Adipocyte (in vitro differentiated cells): ENCODE measurements at regions not wholly inside any gene's neighbourhood (a gene's known extent, or its start where the extent isn't known, plus 50 kb on each side); places are given as distances from the start of the nearest gene placed in this dataset.

ENCODE experiments used
- DNase-seq: peaks from one replicate; pipeline ENCODE4 v3.0.0-alpha.2; 2015; ENCODE audit warnings: low read depth
- H3K27me3 ChIP-seq: replicated peaks from 2 replicates; pipeline ENCODE4 v1.7.0; 2013; ENCODE audit warnings: mild to moderate bottlenecking, low read length, moderate library complexity; ENCODE audit not compliant: control insufficient read depth, insufficient read depth
- H3K36me3 ChIP-seq: 2 replicates; pipeline ENCODE4 v1.7.0; 2013; ENCODE audit warnings: low read length, mild to moderate bottlenecking, moderate library complexity; ENCODE audit not compliant: control insufficient read depth, insufficient read depth, severe bottlenecking
- H3K4me1 ChIP-seq: 2 replicates; pipeline ENCODE4 v1.7.0; 2013; ENCODE audit warnings: mild to moderate bottlenecking, low read length, moderate library complexity; ENCODE audit not compliant: control insufficient read depth, insufficient read depth
- H3K4me3 ChIP-seq: 2 replicates; pipeline ENCODE4 v1.7.0; 2013; ENCODE audit warnings: mild to moderate bottlenecking, low read length, moderate library complexity
- H3K9ac ChIP-seq: 2 replicates; pipeline ENCODE4 v1.7.0; 2013; ENCODE audit warnings: mild to moderate bottlenecking, low read length, moderate library complexity
- H3K9me3 ChIP-seq: 2 replicates; pipeline ENCODE4 v1.7.0; 2013; ENCODE audit warnings: mild to moderate bottlenecking, low read length, moderate library complexity; ENCODE audit not compliant: control insufficient read depth

- Histone ChIP-seq H3K36me3 (no peaks in the 10 kb centered on the region), H3K4me3 (no peak overlapping the region), H3K9me3 (peaks cover 22% of the 10 kb centered on the region), H3K9ac (peak overlapping the region; percentile 0), H3K27me3 (no peaks in the 10 kb centered on the region), H3K4me1 (peaks cover 17% of the 10 kb centered on the region)
- peak; percentile 72 for DNase-seq
Measured at GRCh38 chr17:27396941-27397340, 59.3 kb upstream of the KSR1 start.

GRCh38 chr17:27398691-27399090 is 57.6 kb upstream of the KSR1 start:
- no peak for DNase-seq
- no peaks in the 10 kb centered on the region for H3K36me3 ChIP-seq
- H3K4me1 ChIP-seq = peaks cover 17% of the 10 kb centered on the region
- no peaks in the 10 kb centered on the region for H3K27me3 ChIP-seq
- H3K4me3 ChIP-seq = no peak overlapping the region
- peaks cover 18% of the 10 kb centered on the region for H3K9me3 ChIP-seq
- no peak overlapping the region for H3K9ac ChIP-seq

GRCh38 chr17:27400991-27401390 is 55.3 kb upstream of the KSR1 start:
- Histone ChIP-seq H3K4me1 (peaks cover 18% of the 10 kb centered on the region), H3K9ac (no peak overlapping the region), H3K4me3 (no peak overlapping the region), H3K36me3 (no peaks in the 10 kb centered on the region), H3K27me3 (no peaks in the 10 kb centered on the region), H3K9me3 (no peaks in the 10 kb centered on the region)
- DNase-seq = no peak

GRCh38 chr17:27402943-27403342 is 53.3 kb upstream of the KSR1 start:
- no peak overlapping the region for H3K9ac ChIP-seq
- H3K27me3 ChIP-seq = no peaks in the 10 kb centered on the region
- H3K9me3 ChIP-seq = no peaks in the 10 kb centered on the region
- DNase-seq = no peak
- no peaks in the 10 kb centered on the region for H3K36me3 ChIP-seq
- H3K4me1 ChIP-seq = peaks cover 8% of the 10 kb centered on the region
- H3K4me3 ChIP-seq = no peak overlapping the region

GRCh38 chr17:27403480-27404005 is 52.7 kb upstream of the KSR1 start:
- Histone ChIP-seq H3K36me3 (no peaks in the 10 kb centered on the region), H3K4me3 (no peak overlapping the region), H3K27me3 (no peaks in the 10 kb centered on the region), H3K9me3 (no peaks in the 10 kb centered on the region), H3K4me1 (peaks cover 14% of the 10 kb centered on the region), H3K9ac (no peak overlapping the region)
- DNase-seq = no peak

GRCh38 chr17:27404676-27405075 is 51.6 kb upstream of the KSR1 start:
- Histone ChIP-seq H3K27me3 (no peaks in the 10 kb centered on the region), H3K4me1 (peaks cover 22% of the 10 kb centered on the region), H3K9me3 (no peaks in the 10 kb centered on the region), H3K4me3 (no peak overlapping the region), H3K36me3 (no peaks in the 10 kb centered on the region), H3K9ac (no peak overlapping the region)
- no peak for DNase-seq
